Endothelial cell of umbilical vein (primary cell): ENCODE measurements at regions not wholly inside any gene's neighbourhood (a gene's known extent, or its start where the extent isn't known, plus 50 kb on each side); places are given as distances from the start of the nearest gene placed in this dataset.

Experiments used
- BruUV-seq: library from RNA; stranded (reverse); fragments of 400-500 nt; replicated peaks from 2 replicates; lab custom pipeline; 2021; lab: Mats Ljungman, UMichigan
- CTCF ChIA-PET: fragments of 300-600, 350-600 bp; sonication (Branson Sonifier 250); formaldehyde crosslinking; loops from one replicate; lab custom pipeline; 2021; ENCODE audit warnings: antibody characterized with exemption, inconsistent platforms; lab: Charles Lee
- POLR2A ChIA-PET: fragments of 300-600, 350-600 bp; sonication (Branson Sonifier 250); formaldehyde crosslinking; loops from one replicate; lab custom pipeline; 2021; ENCODE audit warnings: antibody characterized with exemption, inconsistent platforms; lab: Charles Lee
- DNase-seq: peaks from one replicate; pipeline ENCODE4 v3.0.0-alpha.2; 2011; ENCODE audit warnings: low read depth, low spot score
- FAIRE-seq: peaks from 2 replicates; lab custom pipeline; 2011; peaks lifted over from hg19 to GRCh38; lab: Jason Lieb, UNC
- H2AFZ ChIP-seq: 2 replicates; pipeline ENCODE4 v1.6.0; 2012; ENCODE audit warnings: low read depth, low read length, control low read depth, inconsistent platforms
- H3K27ac ChIP-seq: 2 replicates; pipeline ENCODE4 v1.5.1; 2011; ENCODE audit warnings: low read depth, mild to moderate bottlenecking, control low read depth, low read length, moderate library complexity; ENCODE audit not compliant: insufficient read depth
- H3K27me3 ChIP-seq, 2 experiments: 2 replicates each; pipeline versions ENCODE4 v1.6.0 to v1.6.1; 2011; ENCODE audit warnings: low read length in 2 of 2, mixed read lengths in 1 of 2; ENCODE audit not compliant: control insufficient read depth in 2 of 2, insufficient read depth in 2 of 2
- H3K36me3 ChIP-seq, 2 experiments: 2 replicates in 1 of 2; 3 replicates in 1 of 2; pipeline ENCODE4 v1.5.1; 2011; ENCODE audit warnings: low read length in 2 of 2, mild to moderate bottlenecking in 1 of 2, moderate library complexity in 1 of 2; ENCODE audit not compliant: control insufficient read depth in 2 of 2, insufficient read depth in 2 of 2; ENCODE audit errors: extremely low read depth in 1 of 2
- H3K4me1 ChIP-seq: 3 replicates; pipeline ENCODE4 v1.5.1; 2011; ENCODE audit warnings: mild to moderate bottlenecking, low read length; ENCODE audit not compliant: control insufficient read depth, insufficient read depth; ENCODE audit errors: extremely low read depth
- H3K4me2 ChIP-seq: 2 replicates; pipeline ENCODE4 v1.6.1; 2011; ENCODE audit warnings: low read length, control low read depth, mixed read lengths; ENCODE audit not compliant: insufficient read depth
- H3K4me3 ChIP-seq, 3 experiments: fragments of 200-600 bp in 1 of 3; sonication (generic), shearing (Covaris generic) in 1 of 3; replicated peaks in 1 of 3; 2 replicates each; pipeline ENCODE4 v1.5.1; 2011 to 2016; ENCODE audit warnings: control low read depth in 3 of 3, low read length in 3 of 3, mild to moderate bottlenecking in 2 of 3, inconsistent platforms in 1 of 3, low read depth in 1 of 3, moderate library complexity in 1 of 3; ENCODE audit not compliant: insufficient read depth in 1 of 3
- H3K79me2 ChIP-seq: 2 replicates; pipeline ENCODE4 v1.6.0; 2012; ENCODE audit warnings: low read length, inconsistent platforms; ENCODE audit not compliant: control insufficient read depth, insufficient read depth
- H3K9ac ChIP-seq: replicated peaks from 2 replicates; pipeline ENCODE3; 2011; ENCODE audit warnings: low read length, control low read depth; ENCODE audit not compliant: insufficient read depth; ENCODE audit errors: extremely low read depth
- H3K9me1 ChIP-seq: replicated peaks from 3 replicates; pipeline ENCODE4 v1.6.0; 2011; ENCODE audit warnings: mild to moderate bottlenecking, low read length; ENCODE audit not compliant: control insufficient read depth, insufficient read depth; ENCODE audit errors: extremely low read depth
- H3K9me3 ChIP-seq: replicated peaks from 2 replicates; pipeline ENCODE4 v1.5.1; 2012; ENCODE audit warnings: low read length, inconsistent platforms; ENCODE audit not compliant: control insufficient read depth, insufficient read depth
- H4K20me1 ChIP-seq: replicated peaks from 2 replicates; pipeline ENCODE3; 2011; ENCODE audit warnings: mild to moderate bottlenecking, low read length; ENCODE audit not compliant: control insufficient read depth, insufficient read depth; ENCODE audit errors: extremely low read depth
- EZH2 ChIP-seq: IDR thresholded peaks from 2 replicates; pipeline ENCODE4 v1.6.1; 2012; ENCODE audit warnings: borderline replicate concordance, low read depth, mild to moderate bottlenecking, moderate library complexity, low read length, inconsistent platforms; ENCODE audit not compliant: severe bottlenecking
- FOS ChIP-seq: IDR thresholded peaks from 2 replicates; pipeline ENCODE4 v1.6.1; 2011; ENCODE audit warnings: mild to moderate bottlenecking, low read length, moderate library complexity, borderline replicate concordance; ENCODE audit not compliant: insufficient read depth
- GATA2 ChIP-seq: IDR thresholded peaks from 2 replicates; pipeline ENCODE4 v1.7.0; 2011; ENCODE audit warnings: low read depth, mild to moderate bottlenecking, moderate library complexity, mixed read lengths, low read length; ENCODE audit not compliant: insufficient read length, insufficient read depth
- JUN ChIP-seq: IDR thresholded peaks from 2 replicates; pipeline ENCODE4 v1.6.1; 2011; ENCODE audit warnings: borderline replicate concordance, low read depth; ENCODE audit not compliant: insufficient read length, insufficient read depth
- MYC ChIP-seq: IDR thresholded peaks from one replicate; pipeline ENCODE4 v1.6.1; 2011; ENCODE audit warnings: mild to moderate bottlenecking, low read depth, low read length
- POLR2A ChIP-seq: IDR thresholded peaks from 2 replicates; pipeline ENCODE4 v1.6.1; 2012; ENCODE audit warnings: low read depth, mild to moderate bottlenecking, control low read depth, low read length
- POLR2AphosphoS5 ChIP-seq: IDR thresholded peaks from 2 replicates; pipeline ENCODE4 v1.6.1; 2012; ENCODE audit warnings: low read depth, mild to moderate bottlenecking, control low read depth, low read length, moderate library complexity; ENCODE audit not compliant: insufficient read depth
- dilution Hi-C: fragments of 300-500 bp; cut with MboI; formaldehyde crosslinking; loops from one replicate; pipeline ENCODE4 v1.15.0; 2019; ENCODE audit warnings: low sequenced_read_pairs; ENCODE audit not compliant: extremely low pct_ligation_motif_present
- intact Hi-C: fragments of 100-400 bp; cut with micrococcal nuclease; formaldehyde crosslinking; loops from one replicate; pipeline ENCODE4 v1.10.0; 2022
- TF ChIP-seq, protein P1 (sequence below): IDR thresholded peaks from 2 replicates; pipeline ENCODE4 v1.6.1; 2011; ENCODE audit not compliant: insufficient read depth, insufficient read length
- TF ChIP-seq, protein P2 (sequence below), 2 donors: IDR thresholded peaks; 1 replicate in 1 of 2; 2 replicates in 1 of 2; pipeline ENCODE4 v1.5.1; 2011; ENCODE audit warnings: low read length in 2 of 2, mild to moderate bottlenecking in 2 of 2, moderate library complexity in 2 of 2, control low read depth in 1 of 2, inconsistent platforms in 1 of 2, low read depth in 1 of 2; ENCODE audit not compliant: insufficient read depth in 1 of 2; ENCODE audit errors: extremely low read depth in 1 of 2

- DNase-seq, result no peak
- H3K4me1 ChIP-seq, result no peaks in the 10 kb centered on the region
- no peaks in the 10 kb centered on the region for H3K79me2 ChIP-seq
- no peaks in the 10 kb centered on the region for H4K20me1 ChIP-seq
- FAIRE-seq, result no peak
- H3K27ac ChIP-seq, result no peak overlapping the region
- no peak overlapping the region for H3K4me2 ChIP-seq
- intact Hi-C loops, result no loop called here
- TF ChIP-seq POLR2AphosphoS5 (no peak), POLR2A (no peak), FOS (no peak), EZH2 (no peak), JUN (no peak), MYC (no peak), GATA2 (no peak)
- TF ChIP-seq, protein P1, sequence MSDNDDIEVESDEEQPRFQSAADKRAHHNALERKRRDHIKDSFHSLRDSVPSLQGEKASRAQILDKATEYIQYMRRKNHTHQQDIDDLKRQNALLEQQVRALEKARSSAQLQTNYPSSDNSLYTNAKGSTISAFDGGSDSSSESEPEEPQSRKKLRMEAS, result no peak
- TF ChIP-seq, protein P2, sequence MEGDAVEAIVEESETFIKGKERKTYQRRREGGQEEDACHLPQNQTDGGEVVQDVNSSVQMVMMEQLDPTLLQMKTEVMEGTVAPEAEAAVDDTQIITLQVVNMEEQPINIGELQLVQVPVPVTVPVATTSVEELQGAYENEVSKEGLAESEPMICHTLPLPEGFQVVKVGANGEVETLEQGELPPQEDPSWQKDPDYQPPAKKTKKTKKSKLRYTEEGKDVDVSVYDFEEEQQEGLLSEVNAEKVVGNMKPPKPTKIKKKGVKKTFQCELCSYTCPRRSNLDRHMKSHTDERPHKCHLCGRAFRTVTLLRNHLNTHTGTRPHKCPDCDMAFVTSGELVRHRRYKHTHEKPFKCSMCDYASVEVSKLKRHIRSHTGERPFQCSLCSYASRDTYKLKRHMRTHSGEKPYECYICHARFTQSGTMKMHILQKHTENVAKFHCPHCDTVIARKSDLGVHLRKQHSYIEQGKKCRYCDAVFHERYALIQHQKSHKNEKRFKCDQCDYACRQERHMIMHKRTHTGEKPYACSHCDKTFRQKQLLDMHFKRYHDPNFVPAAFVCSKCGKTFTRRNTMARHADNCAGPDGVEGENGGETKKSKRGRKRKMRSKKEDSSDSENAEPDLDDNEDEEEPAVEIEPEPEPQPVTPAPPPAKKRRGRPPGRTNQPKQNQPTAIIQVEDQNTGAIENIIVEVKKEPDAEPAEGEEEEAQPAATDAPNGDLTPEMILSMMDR (IDR thresholded peaks at IDR 0.05; ENCODE audit: extremely low read depth in 1 of 2, insufficient read depth in 1 of 2, low read depth in 1 of 2, low read length in 2 of 2), result no peak
- no TSS peak for BruUV-seq
- no peak overlapping the region for H2AFZ ChIP-seq
- H3K9ac ChIP-seq, result no peak overlapping the region
- dilution Hi-C loops, result no loop called here
- H3K9me3 ChIP-seq, result no peaks in the 10 kb centered on the region
- no peaks in the 10 kb centered on the region for H3K27me3 ChIP-seq
- CTCF ChIA-PET, result no interaction called here
- no peaks in the 10 kb centered on the region for H3K9me1 ChIP-seq
- H3K36me3 ChIP-seq, result no peaks in the 10 kb centered on the region
- POLR2A ChIA-PET, result no interaction called here
- H3K4me3 ChIP-seq, result no peak overlapping the region
Observed at GRCh38 chr3:105130911-105131310, 235.8 kb upstream of the ALCAM start.
